ENCODE measurements at regions not wholly inside any gene's neighbourhood (a gene's known extent, or its start where the extent isn't known, plus 50 kb on each side); places are given as distances from the start of the nearest gene placed in this dataset.

DNA sequence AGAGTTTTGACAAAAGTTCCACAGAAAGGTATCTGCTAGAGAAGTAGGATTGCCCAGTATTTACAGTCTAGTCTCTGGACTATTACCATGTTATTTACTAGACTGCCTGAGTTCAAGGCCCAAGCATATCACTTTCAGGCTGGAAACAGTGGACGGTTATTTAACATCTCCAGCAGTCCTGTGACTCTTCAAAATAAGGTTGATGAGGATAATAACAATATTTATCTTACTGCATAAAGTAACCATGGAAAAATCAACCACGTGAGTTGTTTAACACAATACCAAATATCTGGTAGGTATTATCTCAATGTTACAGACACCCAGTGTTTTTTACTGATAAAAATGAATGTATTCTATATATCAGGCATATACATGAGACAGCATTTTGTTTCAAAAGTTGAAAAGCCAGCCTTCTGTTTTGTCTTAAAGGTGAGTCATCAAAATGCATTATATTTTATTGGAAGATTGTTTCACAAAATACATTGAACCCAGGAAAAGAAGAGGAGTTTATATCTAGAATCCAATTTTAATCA is 535.8 kb downstream of the TBL1XR1 start:
- no peak for DNase-seq (ENCODE audit: low read depth)
- no peak overlapping the region for H3K4me3 ChIP-seq (ENCODE audit: low read length)
- TF ChIP-seq, protein P1, sequence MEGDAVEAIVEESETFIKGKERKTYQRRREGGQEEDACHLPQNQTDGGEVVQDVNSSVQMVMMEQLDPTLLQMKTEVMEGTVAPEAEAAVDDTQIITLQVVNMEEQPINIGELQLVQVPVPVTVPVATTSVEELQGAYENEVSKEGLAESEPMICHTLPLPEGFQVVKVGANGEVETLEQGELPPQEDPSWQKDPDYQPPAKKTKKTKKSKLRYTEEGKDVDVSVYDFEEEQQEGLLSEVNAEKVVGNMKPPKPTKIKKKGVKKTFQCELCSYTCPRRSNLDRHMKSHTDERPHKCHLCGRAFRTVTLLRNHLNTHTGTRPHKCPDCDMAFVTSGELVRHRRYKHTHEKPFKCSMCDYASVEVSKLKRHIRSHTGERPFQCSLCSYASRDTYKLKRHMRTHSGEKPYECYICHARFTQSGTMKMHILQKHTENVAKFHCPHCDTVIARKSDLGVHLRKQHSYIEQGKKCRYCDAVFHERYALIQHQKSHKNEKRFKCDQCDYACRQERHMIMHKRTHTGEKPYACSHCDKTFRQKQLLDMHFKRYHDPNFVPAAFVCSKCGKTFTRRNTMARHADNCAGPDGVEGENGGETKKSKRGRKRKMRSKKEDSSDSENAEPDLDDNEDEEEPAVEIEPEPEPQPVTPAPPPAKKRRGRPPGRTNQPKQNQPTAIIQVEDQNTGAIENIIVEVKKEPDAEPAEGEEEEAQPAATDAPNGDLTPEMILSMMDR (conservative IDR thresholded peaks at IDR 0.05; ENCODE audit: low read depth, low read length), result no peak

DNA sequence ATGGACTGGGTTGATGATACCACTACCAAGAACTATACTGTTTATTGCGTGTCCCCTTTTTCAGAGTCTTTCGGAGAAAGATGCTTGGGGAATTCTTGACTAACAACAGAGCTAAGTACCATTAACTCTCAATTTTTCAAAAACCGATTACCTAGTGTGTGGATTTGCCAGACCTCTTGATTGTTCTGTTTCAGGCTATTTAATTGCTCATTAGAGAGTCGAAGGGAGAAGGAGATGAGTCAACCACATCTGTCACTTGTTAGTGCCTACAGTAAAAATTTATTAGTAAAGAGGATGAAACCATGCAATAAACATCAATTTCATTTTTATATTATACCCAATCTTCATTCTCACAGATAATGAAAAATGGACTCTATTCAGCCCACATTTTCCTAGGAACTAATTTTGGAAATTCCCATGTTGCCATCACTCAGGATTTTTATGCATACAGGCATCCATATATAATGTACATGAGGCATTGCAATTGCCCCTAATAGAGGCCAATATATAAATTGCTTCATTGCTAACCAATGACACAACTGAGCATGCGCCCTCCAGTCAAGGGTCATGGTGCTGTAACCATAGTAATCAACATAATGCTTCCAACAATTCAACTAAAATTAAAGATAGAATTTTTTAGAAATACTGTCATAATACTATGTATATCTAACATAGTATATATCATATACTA is 541.7 kb downstream of the TBL1XR1 start:
- TF ChIP-seq, protein P1 (conservative IDR thresholded peaks at IDR 0.05; ENCODE audit: low read depth, low read length), result no peak
- H3K4me3 ChIP-seq (ENCODE audit: low read length), result no peak overlapping the region
- DNase-seq (ENCODE audit: low read depth), result no peak

DNA sequence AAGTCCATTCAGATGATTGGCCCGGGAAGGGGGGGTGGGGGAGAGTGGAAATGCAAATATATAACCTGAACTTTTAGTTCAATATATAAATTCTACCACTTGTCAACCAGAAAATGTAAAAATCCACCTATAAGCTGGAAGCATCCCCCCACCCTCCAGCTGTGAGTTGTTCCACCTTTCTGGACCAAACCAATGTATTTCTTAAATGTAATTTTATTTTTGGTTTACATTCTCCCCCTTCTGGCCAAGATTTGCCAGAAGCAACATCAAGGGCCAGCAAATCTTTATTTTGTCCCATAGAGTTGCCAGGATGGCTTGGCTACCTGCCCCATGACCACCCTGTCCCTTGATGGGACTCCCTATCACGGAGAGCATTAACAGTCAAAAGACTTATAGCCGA is 545.7 kb downstream of the TBL1XR1 start:
- no peak for DNase-seq (ENCODE audit: low read depth)
- TF ChIP-seq, protein P1 (conservative IDR thresholded peaks at IDR 0.05; ENCODE audit: low read depth, low read length), result peak; percentile 12
- H3K4me3 ChIP-seq (ENCODE audit: low read length), result no peak overlapping the region

DNA sequence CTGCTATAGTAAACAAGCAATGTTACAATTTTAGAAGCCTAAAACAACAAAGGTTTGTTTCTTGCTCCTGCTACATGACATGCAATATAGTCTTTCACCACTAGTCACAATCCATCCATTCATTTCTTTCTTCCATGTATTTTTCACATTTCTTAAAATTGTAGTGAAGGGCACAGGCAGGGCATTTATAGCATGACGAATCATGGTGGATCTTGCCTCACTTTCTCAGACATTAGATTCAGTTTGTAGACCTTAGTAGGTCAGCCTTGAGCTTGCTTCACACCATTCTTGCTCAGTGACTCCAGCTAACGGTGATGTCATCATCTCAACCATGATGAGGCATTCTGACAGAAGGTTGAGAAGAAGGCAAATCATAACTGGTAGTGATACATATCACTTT is 546.8 kb downstream of the TBL1XR1 start:
- H3K4me3 ChIP-seq (ENCODE audit: low read length), result no peak overlapping the region
- DNase-seq (ENCODE audit: low read depth), result no peak
- TF ChIP-seq, protein P1 (conservative IDR thresholded peaks at IDR 0.05; ENCODE audit: low read depth, low read length), result peak; percentile 14

DNA sequence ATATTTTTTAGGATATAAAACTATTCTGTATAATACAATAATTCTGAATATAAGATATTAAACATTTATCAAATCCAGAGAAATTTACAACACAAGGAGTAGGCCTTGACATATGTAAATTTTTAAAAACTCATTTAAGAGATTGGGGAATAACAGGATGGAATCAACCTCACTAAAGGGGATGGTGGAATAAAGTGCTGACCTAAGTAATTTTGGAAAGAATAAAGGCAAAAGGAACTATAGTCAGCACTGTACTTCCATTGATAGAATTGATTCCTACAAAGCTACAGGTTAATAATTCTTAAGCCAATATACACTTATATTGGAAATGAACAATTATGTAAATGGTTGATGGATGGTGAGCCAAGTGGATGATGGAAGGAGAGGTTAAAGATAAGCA is 549.3 kb downstream of the TBL1XR1 start:
- TF ChIP-seq, protein P1 (conservative IDR thresholded peaks at IDR 0.05; ENCODE audit: low read depth, low read length), result no peak
- no peak overlapping the region for H3K4me3 ChIP-seq (ENCODE audit: low read length)
- DNase-seq (ENCODE audit: low read depth), result no peak

DNA sequence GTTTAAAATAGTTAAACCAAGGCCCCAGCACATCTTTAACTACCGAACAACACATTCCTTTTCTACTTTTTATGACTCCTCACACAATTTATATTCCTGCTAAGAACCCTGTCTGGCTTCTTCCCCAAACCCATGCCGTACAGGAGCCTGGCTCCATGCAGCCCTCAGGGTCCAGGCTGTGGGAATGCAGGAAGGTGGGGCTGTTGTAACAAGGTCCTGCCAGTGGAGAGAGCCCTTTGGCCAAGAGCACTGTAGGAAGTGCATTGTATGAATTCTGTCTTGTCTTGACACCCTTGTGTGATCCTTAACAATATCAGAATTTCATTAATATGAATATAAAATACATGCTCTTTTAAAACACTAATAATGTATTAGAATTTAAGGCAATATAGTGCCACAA is 563.8 kb downstream of the TBL1XR1 start:
- no peak overlapping the region for H3K4me3 ChIP-seq (ENCODE audit: low read length)
- DNase-seq (ENCODE audit: low read depth), result no peak
- TF ChIP-seq, protein P1 (conservative IDR thresholded peaks at IDR 0.05; ENCODE audit: low read depth, low read length), result no peak

DNA sequence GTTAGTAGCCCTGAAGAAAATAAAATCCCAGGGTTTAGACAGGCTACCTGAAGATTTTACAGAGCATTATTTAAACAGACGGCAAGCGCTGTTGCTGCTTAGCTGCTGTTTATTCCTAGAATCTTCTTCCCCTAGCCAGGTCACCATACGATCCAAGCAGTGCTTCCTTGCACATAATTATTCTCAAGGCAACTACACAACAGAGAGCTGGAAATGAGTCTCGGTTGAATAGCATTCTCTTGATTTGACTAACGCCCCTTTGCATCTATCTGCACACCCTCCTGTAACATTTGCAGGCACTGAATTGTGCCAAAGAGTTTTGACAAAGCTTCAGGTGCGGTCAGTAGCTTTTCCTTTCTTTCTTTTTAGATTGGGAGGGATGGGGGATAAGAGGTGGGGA is 564.4 kb downstream of the TBL1XR1 start:
- no peak for DNase-seq (ENCODE audit: low read depth)
- TF ChIP-seq, protein P1 (conservative IDR thresholded peaks at IDR 0.05; ENCODE audit: low read depth, low read length), result no peak
- H3K4me3 ChIP-seq (ENCODE audit: low read length), result no peak overlapping the region
